GM21367 (cell line): ENCODE measurements at regions not wholly inside any gene's neighbourhood (a gene's known extent, or its start where the extent isn't known, plus 50 kb on each side); places are given as distances from the start of the nearest gene placed in this dataset.

Experiments
- ATAC-seq: cut with Tn5 transposase; IDR thresholded peaks from one replicate; pipeline ENCODE4 v1.9.1; 2021; ENCODE audit not compliant: unreplicated experiment

DNA sequence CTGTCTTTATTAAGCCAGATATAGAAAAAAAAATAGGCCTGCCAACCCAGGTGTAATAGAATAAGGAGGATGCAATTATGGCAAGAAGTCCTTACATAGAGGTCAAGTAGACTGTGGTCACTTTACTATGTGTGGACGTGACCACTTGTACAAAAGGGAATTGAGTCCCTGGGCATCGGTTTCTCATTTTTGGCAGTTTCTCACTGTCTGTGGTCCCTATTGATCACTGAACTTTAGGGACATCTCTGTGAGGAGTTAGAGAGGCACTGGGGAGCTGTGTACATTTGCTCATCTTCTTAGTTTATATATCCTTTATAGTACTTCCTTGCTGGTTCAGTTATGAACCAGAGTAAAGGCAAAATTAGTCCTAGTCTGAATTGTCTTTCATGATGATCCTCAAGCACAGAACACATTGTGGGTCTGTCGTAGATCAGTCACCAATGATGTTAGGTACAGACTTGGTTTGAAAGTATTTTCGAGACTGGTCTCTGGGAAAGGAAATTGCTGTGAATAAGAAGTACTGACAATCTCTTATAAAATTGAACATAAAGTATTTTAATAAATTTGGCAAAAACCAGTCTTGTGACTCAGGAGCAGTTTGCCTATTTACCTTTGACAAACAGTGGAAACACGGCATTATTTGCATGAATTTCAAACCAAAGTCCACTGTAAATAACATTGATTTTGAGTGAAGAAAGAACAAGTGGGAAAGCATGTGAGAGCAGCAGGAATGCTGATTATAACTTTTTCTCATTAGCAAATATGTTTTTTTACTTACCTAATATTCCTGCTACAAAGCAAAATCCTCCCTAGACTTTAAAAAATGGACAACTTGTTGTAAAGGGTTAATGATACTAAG lies 218.9 kb upstream of the DPH6 start:
- ATAC-seq = no peak

DNA sequence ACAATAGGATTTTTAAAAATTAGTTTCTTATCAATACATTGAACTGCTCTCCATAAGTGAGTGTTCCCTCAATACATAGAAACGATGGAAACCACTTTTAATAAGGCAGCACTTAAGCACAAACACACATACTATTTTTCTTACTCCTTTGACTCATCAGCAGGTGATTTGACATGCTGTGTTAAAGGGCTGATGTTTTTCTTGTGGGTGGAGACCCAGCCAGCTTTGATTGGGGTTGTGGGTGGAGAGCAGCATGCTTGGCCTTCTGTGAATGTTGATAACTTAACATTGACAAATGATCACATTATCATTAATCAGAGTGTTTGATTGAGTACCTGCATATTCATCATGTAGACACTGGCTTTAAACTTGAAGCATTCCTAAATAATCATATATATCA lies 223.0 kb upstream of the DPH6 start:
- ATAC-seq = no peak

DNA sequence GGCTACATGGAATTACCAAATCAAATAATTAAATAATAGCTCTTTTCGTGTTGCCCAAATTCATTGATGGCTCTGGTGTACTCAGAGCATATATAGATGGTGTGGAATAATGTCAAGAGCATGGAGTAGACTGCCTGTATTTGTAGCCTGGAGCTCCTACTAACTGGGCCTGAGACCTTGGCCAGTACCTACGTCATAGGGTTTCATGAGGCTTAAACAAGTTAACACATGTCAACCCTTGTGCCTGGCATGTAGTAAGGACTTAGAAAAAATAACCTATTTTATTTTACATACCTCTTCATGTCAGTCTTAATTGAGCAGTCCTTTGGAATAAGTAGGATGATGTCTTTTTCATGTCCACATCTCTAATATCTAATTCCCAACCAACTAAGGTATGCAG lies 223.7 kb upstream of the DPH6 start:
- ATAC-seq = no peak

DNA sequence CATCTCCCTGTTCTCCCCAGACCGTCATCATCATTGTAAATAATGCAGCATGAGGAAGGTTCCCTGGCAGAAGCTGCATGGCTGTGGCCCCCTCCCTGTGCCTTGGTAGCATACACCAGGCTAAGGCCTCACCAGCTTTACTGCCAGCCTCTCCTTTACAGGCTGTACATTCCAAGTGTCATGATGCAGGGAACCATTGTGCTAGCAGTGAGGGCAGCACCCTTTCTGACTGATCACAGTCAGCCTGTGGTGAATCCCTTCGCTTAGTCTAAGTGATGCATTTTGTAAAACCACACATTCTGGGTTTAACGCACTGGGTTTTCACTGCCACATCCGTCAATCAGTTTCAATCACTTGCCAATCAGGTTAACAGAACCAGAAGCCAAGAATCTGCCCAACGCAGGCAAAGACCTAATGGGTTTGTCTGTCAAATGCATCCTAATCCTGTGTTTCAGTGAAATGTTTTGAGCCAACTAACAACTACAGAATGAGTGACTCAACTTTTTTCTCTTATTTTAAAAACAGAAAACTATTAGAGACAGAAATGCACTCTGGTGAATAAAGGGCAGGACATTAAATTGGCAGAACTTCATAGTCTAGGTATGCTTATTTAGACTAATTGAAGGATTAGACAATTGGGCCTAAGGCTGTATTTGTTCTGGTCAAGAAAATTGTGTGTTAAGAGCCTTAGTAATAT lies 225.9 kb upstream of the DPH6 start:
- no peak for ATAC-seq

DNA sequence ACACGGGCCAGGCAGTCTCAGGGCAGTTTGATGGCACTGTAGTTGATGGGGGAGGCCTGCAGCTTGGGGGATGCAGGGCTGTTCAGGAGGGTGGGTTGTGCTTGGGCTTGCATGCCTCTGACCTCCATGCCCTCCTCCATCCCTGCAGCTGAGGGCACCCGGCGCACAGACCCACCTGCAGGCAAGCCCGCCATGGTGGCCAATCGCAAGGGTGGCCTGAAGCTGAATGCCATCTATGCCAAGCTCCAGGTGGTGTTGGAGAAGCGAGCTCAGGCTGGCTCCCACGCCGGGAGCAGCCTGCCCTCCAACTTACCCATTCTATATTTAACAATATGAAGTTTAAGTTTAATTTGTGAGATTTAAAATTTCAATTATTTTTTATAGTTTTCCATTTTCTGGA lies 228.7 kb upstream of the DPH6 start:
- no peak for ATAC-seq

DNA sequence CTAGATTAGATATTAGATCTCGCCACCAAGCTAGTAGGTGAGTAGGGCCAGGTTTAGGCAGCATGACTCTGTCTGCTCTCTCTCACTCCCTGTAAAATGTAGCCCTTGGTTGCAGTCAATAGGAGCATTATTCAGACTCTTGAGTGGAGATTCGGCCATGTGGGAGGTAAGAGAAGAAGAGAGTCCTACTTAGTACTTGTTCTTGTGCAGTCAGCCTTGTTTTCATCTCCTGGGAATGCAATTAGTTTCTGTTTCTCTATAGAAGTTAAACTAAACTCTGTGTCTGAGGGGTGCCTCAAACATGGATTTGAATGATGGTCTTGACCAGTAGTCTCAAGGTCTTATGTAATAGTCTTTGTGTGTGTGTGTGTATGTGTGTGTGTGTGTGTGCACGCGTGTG lies 229.5 kb upstream of the DPH6 start:
- ATAC-seq = no peak

DNA sequence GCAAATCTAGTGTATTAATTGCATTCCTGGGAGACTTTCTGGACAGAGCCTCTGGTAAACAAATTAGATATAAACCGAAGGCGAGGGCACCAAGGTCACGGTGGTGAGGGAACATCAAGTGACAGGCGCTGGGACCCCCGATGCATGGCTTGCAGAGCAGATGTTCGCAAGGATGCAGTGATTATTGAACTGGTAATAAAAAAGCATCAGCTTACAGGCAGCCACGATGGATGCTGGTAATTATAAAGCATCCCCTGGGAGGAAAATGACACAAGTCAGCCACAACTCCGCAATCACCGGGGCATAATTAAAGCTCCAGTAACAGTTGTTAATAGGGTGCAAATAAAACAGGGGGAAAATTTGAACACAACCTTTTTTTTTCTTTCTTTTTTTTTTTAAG lies 231.1 kb upstream of the DPH6 start:
- no peak for ATAC-seq

DNA sequence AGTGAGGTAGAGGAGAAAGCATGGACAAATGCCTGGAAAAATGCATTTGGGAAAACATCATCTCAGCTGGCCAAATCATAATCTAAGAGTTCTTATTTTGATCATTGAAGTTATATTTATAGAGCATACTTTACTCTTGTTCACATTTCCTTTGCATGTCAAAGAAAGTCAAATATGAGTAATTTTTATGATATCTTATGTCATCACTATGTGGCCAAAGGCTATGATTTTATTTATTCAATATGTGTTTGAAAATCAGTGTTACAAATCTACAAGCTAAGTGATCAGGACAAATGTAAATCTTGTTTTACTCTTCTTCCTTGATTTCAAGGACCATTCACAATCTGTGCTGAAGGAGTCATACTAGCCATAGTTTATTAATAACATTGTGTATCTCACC lies 237.2 kb upstream of the DPH6 start:
- ATAC-seq = no peak

DNA sequence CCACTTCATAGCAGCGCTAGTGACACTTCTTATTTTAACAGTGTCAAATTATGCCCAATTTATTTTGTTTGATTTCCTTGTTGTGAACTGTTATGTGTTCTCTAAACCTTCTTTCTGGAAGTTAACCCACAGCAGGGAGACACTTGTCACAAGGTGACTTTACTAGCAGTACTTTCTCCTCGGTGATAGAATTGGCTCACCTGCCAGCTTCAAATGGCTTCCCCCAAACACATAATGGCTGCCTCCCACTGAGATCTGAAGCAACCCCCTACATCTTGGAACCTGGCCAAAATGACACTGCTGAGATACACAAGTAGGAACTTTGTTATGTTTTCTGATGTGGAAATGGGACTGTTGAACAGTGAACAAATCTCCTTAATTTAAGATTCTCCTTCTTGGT lies 238.8 kb upstream of the DPH6 start:
- ATAC-seq = no peak

DNA sequence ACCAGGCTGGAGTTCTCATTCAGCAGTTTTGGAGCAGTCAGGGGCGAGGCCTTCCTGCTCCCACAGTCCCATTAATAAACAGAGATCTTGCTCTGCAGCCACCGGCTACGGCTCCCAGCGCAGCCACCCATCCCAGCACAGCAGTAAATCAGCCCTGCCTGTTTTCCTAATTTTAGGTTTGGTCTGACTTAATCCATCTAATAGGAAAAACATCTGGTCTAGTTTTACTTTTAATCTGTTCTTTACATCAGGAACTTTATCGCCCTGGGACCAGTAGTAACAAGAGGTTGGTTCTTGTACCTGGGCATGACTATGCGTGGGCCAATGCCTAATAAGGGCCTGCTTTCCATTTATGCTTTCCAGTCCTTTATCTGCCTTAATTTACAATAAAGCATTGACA lies 264.0 kb upstream of the DPH6 start:
- no peak for ATAC-seq

DNA sequence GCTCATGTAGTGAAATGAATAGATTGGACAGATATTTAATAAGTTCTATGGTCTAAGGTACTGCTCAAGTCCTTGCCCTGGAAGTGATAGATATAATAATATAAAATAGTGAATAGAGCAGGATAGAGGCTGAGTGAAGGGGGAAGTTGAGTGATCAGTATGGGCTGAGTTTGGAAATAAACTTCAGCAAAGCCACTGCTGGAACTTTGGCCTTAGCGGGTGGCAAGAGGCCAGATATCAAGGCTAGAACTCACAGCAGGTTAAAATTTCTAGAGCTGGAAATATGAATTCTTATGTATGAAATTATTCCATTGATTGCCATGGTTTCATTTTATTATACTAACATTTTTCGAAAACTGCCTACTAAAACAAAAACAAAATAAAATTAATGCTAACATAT lies 267.6 kb upstream of the DPH6 start:
- ATAC-seq = no peak

DNA sequence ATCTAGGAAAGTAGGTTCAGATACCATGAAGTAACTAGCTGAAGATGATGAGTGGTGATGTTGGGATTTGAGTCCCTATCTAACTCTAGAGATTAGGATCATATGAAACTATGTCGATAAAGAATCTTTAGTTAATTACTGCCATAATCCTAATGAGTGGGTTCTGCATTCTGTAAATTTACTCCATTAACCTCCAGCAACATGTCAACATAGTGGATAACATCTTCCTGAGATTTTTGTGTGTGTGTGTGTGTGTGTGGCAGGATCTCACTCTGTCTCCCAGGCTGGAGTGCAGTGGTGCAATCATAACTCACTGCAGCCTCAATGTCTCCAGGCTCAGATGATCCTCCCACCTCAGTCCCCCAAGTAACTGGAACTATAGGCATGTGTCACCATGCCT lies 272.9 kb upstream of the DPH6 start:
- no peak for ATAC-seq

DNA sequence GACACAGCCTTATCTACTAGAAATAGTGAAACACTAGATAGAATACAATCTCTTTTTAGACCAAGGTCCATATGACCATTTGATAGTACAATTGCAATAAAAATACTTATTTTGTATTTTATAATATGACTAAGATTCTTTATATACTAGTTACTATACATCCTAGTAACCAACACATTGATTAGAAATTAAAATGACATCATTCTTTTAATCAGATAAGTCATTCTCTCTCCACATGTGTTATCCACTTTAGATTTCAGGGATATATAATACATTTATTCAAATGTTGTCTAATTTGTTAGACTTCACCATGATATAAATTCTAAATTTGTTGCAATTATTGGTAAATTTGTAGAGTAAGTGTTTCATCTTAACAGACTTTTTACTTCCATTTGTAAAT lies 276.2 kb upstream of the DPH6 start:
- ATAC-seq = no peak

DNA sequence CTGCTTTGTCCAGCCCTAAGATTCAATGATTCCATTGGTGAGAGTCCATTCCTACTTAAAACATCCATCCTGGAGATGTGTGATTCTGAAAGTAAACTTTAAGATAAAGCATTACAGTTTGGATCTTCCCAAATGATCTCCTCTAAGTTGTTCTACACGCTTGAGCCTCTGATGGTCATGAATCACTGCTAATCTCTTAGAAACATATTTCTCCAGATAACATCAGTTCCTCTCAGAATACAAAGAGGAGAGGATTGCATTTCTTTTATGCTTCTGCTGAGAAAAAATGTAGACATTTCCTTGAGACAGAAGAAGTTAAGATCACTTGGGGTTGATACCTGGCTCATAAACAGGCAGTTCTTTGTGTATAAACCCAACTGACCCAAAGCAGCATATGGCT lies 281.2 kb upstream of the DPH6 start:
- no peak for ATAC-seq

DNA sequence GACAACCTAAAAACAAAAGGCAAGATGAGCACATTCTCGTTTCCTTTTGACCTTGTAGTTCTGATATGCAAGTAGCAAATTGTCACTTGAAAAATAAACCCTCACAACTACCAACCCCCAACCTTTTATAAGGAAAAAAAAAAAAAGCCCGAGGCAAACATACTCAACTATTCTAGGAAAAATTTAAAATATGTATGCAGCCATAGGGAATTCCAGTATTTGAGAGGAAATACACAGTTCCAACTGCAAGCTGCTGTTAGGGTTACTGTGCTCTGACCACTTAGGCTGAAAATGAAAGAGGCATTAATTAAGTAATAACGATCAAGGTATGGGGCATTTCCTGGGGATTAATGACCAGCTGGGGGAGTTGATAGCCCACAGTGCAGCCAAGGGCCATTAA lies 281.9 kb upstream of the DPH6 start:
- ATAC-seq = no peak

DNA sequence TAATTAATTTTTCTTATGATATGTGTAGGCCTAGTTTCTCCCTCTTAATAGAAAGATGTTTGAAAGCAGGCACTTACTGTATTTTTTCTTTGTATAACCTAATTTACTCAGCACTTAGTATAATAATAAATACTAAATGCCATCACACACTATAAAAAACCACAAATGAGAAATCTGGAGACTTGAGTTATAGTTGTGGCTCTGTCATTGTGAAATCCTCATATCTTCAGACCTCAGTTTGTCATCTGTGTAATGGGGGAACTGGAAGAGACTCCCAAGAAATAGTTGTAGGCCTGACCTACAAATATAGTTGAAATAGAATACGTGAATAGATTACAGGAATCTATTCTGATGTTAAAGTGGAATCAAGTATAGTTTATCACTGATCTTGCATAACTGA lies 287.6 kb upstream of the DPH6 start:
- ATAC-seq = no peak

DNA sequence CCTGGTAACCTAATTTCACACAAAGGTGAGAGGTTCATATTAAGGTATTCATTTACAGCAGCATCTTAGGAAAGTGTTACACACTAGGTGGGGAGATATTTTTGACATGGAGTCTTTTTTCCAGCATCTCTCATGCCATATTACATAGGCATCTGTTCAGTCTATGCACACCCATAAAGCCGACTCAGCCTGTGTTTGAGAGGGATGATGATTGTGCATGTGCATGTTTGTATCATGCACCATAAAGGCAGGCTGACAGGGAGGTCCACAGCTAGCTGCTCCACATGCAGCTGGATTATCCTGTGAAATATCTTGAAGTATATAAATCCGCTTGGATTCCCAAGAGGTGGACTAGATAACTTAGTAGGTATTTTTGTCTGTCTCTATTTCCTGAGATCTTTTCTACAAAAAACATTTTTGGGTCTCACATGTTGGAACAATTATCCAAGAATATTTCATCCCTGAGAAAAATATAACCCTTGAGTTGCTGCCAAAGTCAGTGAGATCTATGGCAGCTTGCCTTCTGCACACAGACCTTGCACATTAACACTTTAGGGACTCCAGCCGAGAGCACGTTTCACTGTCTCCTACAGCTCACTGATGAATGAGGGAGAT lies 288.4 kb upstream of the DPH6 start:
- no peak for ATAC-seq

DNA sequence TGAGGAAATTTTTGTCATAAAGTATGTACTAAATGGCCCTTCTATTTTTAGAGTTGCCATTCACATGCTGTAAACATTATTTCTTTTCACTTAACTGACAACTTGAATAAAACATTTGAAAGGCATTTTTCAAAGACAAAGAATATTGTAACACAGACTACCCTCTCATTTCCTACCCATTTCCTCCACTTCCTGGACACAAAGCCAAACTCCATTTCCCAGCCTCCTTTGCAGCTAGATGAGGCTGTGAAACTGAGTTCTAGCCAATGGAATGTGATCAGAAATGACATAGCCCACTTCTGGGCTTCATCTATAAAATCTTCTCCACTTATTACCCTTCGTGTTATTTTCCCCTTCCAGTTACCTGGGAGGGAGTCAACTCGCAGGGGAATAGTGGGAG lies 288.9 kb upstream of the DPH6 start:
- no peak for ATAC-seq

DNA sequence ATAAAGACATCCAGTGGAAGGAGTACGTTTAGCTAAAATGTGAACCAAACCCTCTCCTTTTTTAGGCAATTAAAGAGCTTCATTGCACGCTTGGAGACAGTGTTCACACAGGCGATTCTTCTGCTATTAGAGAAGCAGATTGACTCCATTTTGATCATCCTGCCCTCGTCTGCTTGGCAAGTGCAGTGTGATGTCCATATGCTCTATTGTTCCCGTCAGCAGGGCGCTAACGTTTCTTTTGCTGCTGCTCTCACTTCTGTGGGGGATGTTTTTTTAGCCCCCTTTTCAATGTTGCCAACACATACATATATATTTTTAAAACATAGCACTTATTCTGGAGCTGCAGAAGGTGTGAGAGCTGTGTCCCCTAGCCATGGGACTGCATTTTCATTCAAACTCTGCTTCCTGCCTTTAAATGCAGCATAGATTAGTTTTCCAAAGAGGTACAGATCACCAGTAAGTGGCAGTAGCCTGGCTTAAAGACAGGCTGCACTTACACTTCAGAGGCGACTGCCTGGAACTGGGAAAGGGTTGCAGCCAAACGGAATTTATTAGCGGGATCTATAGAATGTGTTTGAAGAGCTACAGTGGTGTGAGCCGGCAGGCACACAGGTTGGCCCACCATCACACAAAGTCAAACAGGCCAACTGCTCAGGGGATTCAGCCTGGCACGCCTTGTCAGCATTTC lies 292.6 kb upstream of the DPH6 start:
- ATAC-seq = no peak

DNA sequence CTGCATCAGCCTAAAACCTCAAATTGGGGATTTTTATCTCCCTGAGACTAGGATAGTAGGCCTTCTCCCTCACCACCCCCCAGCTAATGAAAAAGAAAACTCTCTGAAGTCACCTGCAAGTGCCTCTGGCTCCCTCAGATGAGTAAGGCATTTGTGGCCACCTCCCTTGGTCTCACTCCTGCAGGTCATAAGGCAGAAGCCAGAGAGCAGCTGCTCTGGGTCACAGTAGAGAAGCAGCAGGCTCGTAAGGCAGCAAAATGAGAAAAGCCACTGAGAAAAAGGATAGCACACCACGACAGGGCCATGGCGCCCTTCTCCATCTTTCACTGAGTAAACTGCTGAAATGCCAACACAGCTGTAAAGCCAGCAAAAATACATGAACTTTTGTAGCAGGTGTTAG lies 296.7 kb upstream of the DPH6 start:
- no peak for ATAC-seq

DNA sequence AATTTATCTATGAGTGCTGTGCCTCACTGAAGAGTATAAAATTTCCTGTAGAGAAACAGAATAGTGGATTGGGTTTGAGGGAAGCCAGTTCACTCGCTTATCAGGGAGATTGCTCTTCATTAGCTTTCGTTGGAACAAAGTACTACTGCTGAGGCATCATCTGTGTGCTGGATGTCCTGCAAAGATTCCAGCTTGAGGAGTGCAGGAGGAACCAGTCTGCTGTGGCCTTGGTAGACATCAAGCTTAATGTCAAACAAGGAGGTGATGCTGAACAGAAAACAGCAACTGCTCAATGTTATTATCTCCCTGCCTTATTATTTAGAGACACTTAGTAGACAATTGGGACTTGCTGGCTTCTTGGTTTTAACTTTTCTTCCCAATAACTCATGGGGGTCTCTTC lies 297.5 kb upstream of the DPH6 start:
- ATAC-seq = no peak

DNA sequence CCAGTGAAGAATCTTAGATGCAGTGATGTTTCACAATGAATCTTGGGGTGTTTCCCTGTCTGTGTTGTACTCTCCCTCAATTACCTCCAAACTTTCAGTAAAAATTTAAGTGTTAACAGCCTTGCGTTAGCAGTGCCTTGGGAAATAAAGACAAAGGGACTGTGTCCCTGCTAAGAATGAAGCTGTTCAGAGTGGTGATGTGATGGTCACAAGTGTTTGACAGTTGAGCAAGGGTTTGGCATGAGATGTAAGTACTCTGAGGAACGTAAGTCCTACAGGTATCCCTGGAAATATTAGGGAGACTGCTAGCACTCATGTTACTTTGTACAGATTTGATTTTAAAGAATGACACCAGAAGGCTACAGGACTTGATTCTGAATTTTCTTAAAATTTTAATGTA lies 304.3 kb upstream of the DPH6 start:
- no peak for ATAC-seq
